ENCODE measurements at regions not wholly inside any gene's neighbourhood (a gene's known extent, or its start where the extent isn't known, plus 50 kb on each side); places are given as distances from the start of the nearest gene placed in this dataset.

- peaks cover 3% of the 10 kb centered on the region for H3K36me3 Mint-ChIP-seq (ENCODE audit: insufficient read depth)
- ATAC-seq (replicated peaks; ENCODE audit: extremely low read depth, poor library complexity, severe bottlenecking): no peak
- H3K9me3 Mint-ChIP-seq: peaks cover 11% of the 10 kb centered on the region
- no peak overlapping the region for H3K4me3 Mint-ChIP-seq
- no peaks in the 10 kb centered on the region for H3K4me1 Mint-ChIP-seq
- no peak overlapping the region for H3K27ac Mint-ChIP-seq (ENCODE audit: low read depth)
- H3K27me3 Mint-ChIP-seq: no peaks in the 10 kb centered on the region
- no peak for DNase-seq (ENCODE audit: low spot score in 2 of 2)
Observed at GRCh38 chr4:107319386-107319785, 283.3 kb upstream of the DKK2 start.

GRCh38 chr4:107318078-107318477 lies 282.0 kb upstream of the DKK2 start:
- no peak overlapping the region for H3K4me3 Mint-ChIP-seq
- no peak for ATAC-seq (replicated peaks; ENCODE audit: extremely low read depth, poor library complexity, severe bottlenecking)
- H3K4me1 Mint-ChIP-seq: no peaks in the 10 kb centered on the region
- no peak for DNase-seq (ENCODE audit: low spot score in 2 of 2)
- peaks cover 11% of the 10 kb centered on the region for H3K9me3 Mint-ChIP-seq
- H3K27ac Mint-ChIP-seq (ENCODE audit: low read depth): no peak overlapping the region
- peaks cover 3% of the 10 kb centered on the region for H3K36me3 Mint-ChIP-seq (ENCODE audit: insufficient read depth)
- no peaks in the 10 kb centered on the region for H3K27me3 Mint-ChIP-seq

GRCh38 chr4:107317611-107318010 lies 281.5 kb upstream of the DKK2 start:
- no peak for ATAC-seq (replicated peaks; ENCODE audit: extremely low read depth, poor library complexity, severe bottlenecking)
- no peaks in the 10 kb centered on the region for H3K4me1 Mint-ChIP-seq
- peaks cover 3% of the 10 kb centered on the region for H3K36me3 Mint-ChIP-seq (ENCODE audit: insufficient read depth)
- no peaks in the 10 kb centered on the region for H3K27me3 Mint-ChIP-seq
- no peak for DNase-seq (ENCODE audit: low spot score in 2 of 2)
- H3K9me3 Mint-ChIP-seq: peaks cover 11% of the 10 kb centered on the region
- no peak overlapping the region for H3K27ac Mint-ChIP-seq (ENCODE audit: low read depth)
- no peak overlapping the region for H3K4me3 Mint-ChIP-seq

GRCh38 chr4:107315584-107315983 lies 279.5 kb upstream of the DKK2 start:
- Mint-ChIP-seq H3K27ac (ENCODE audit: low read depth) (no peak overlapping the region), H3K36me3 (ENCODE audit: insufficient read depth) (peaks cover 3% of the 10 kb centered on the region), H3K4me3 (no peak overlapping the region), H3K4me1 (no peaks in the 10 kb centered on the region), H3K27me3 (no peaks in the 10 kb centered on the region), H3K9me3 (peaks cover 6% of the 10 kb centered on the region)
- ATAC-seq (replicated peaks; ENCODE audit: extremely low read depth, poor library complexity, severe bottlenecking): no peak
- no peak for DNase-seq (ENCODE audit: low spot score in 2 of 2)

- H3K9me3 Mint-ChIP-seq: peaks cover 6% of the 10 kb centered on the region
Observed at GRCh38 chr4:107314156-107314555, 278.0 kb upstream of the DKK2 start.

GRCh38 chr4:107312366-107312765 lies 276.3 kb upstream of the DKK2 start:
- H3K36me3 Mint-ChIP-seq (ENCODE audit: insufficient read depth): peaks cover 3% of the 10 kb centered on the region
- peaks cover 6% of the 10 kb centered on the region for H3K9me3 Mint-ChIP-seq
- no peak for ATAC-seq (replicated peaks; ENCODE audit: extremely low read depth, poor library complexity, severe bottlenecking)
- no peaks in the 10 kb centered on the region for H3K4me1 Mint-ChIP-seq
- no peak overlapping the region for H3K27ac Mint-ChIP-seq (ENCODE audit: low read depth)
- DNase-seq (ENCODE audit: low spot score in 2 of 2): no peak
- no peaks in the 10 kb centered on the region for H3K27me3 Mint-ChIP-seq
- H3K4me3 Mint-ChIP-seq: no peak overlapping the region

More at GRCh38 chr4:107314156-107314555, 278.0 kb upstream of the DKK2 start:
- Mint-ChIP-seq H3K27me3 (no peaks in the 10 kb centered on the region), H3K36me3 (ENCODE audit: insufficient read depth) (peaks cover 3% of the 10 kb centered on the region), H3K27ac (ENCODE audit: low read depth) (no peak overlapping the region), H3K4me1 (no peaks in the 10 kb centered on the region), H3K4me3 (no peak overlapping the region)
- ATAC-seq (replicated peaks; ENCODE audit: extremely low read depth, poor library complexity, severe bottlenecking): no peak
- DNase-seq (ENCODE audit: low spot score in 2 of 2): no peak

GRCh38 chr4:107304699-107305286 lies 268.7 kb upstream of the DKK2 start:
- Mint-ChIP-seq H3K9me3 (peaks cover 11% of the 10 kb centered on the region), H3K36me3 (ENCODE audit: insufficient read depth) (peaks cover 3% of the 10 kb centered on the region), H3K4me3 (no peak overlapping the region), H3K27me3 (no peaks in the 10 kb centered on the region), H3K4me1 (no peaks in the 10 kb centered on the region), H3K27ac (ENCODE audit: low read depth) (no peak overlapping the region)
- DNase-seq (ENCODE audit: low spot score in 2 of 2) (no peak), ATAC-seq (replicated peaks; ENCODE audit: extremely low read depth, poor library complexity, severe bottlenecking) (no peak)

- no peaks in the 10 kb centered on the region for H3K27me3 Mint-ChIP-seq
- no peak overlapping the region for H3K27ac Mint-ChIP-seq (ENCODE audit: low read depth)
- no peaks in the 10 kb centered on the region for H3K4me1 Mint-ChIP-seq
- no peak for DNase-seq (ENCODE audit: low spot score in 2 of 2)
- peaks cover 19% of the 10 kb centered on the region for H3K9me3 Mint-ChIP-seq
- H3K4me3 Mint-ChIP-seq: no peak overlapping the region
- H3K36me3 Mint-ChIP-seq (ENCODE audit: insufficient read depth): peaks cover 3% of the 10 kb centered on the region
- ATAC-seq (replicated peaks; ENCODE audit: extremely low read depth, poor library complexity, severe bottlenecking): no peak
Observed at GRCh38 chr4:107299646-107300045, 263.5 kb upstream of the DKK2 start.

GRCh38 chr4:107292979-107293378 lies 256.9 kb upstream of the DKK2 start:
- ATAC-seq (replicated peaks; ENCODE audit: extremely low read depth, poor library complexity, severe bottlenecking) (no peak), DNase-seq (ENCODE audit: low spot score in 2 of 2) (no peak)
- Mint-ChIP-seq H3K36me3 (ENCODE audit: insufficient read depth) (peaks cover 2% of the 10 kb centered on the region), H3K27me3 (no peaks in the 10 kb centered on the region), H3K9me3 (peaks cover 36% of the 10 kb centered on the region), H3K4me3 (no peak overlapping the region), H3K4me1 (no peaks in the 10 kb centered on the region), H3K27ac (ENCODE audit: low read depth) (no peak overlapping the region)

GRCh38 chr4:107283587-107284559 lies 247.8 kb upstream of the DKK2 start:
- Mint-ChIP-seq H3K27ac (ENCODE audit: low read depth) (no peak overlapping the region), H3K27me3 (no peaks in the 10 kb centered on the region), H3K9me3 (no peaks in the 10 kb centered on the region), H3K4me3 (no peak overlapping the region), H3K36me3 (ENCODE audit: insufficient read depth) (no peaks in the 10 kb centered on the region), H3K4me1 (no peaks in the 10 kb centered on the region)
- ATAC-seq (replicated peaks; ENCODE audit: extremely low read depth, poor library complexity, severe bottlenecking) (no peak), DNase-seq (ENCODE audit: low spot score in 2 of 2) (no peak)

GRCh38 chr4:107279733-107280132 lies 243.6 kb upstream of the DKK2 start:
- no peak for DNase-seq (ENCODE audit: low spot score in 2 of 2)
- Mint-ChIP-seq H3K27ac (ENCODE audit: low read depth) (no peak overlapping the region), H3K36me3 (ENCODE audit: insufficient read depth) (no peaks in the 10 kb centered on the region), H3K4me1 (no peaks in the 10 kb centered on the region), H3K27me3 (no peaks in the 10 kb centered on the region), H3K9me3 (no peaks in the 10 kb centered on the region), H3K4me3 (no peak overlapping the region)
- no peak for ATAC-seq (replicated peaks; ENCODE audit: extremely low read depth, poor library complexity, severe bottlenecking)

- DNase-seq (ENCODE audit: low spot score in 2 of 2) (no peak), ATAC-seq (replicated peaks; ENCODE audit: extremely low read depth, poor library complexity, severe bottlenecking) (no peak)
- no peaks in the 10 kb centered on the region for H3K4me1 Mint-ChIP-seq
- H3K36me3 Mint-ChIP-seq (ENCODE audit: insufficient read depth): no peaks in the 10 kb centered on the region
- H3K9me3 Mint-ChIP-seq: no peaks in the 10 kb centered on the region
- H3K27ac Mint-ChIP-seq (ENCODE audit: low read depth): no peak overlapping the region
- H3K27me3 Mint-ChIP-seq: no peaks in the 10 kb centered on the region
- no peak overlapping the region for H3K4me3 Mint-ChIP-seq
Observed at GRCh38 chr4:107278791-107279483, 242.8 kb upstream of the DKK2 start.
